SKM-1 (cell line): ENCODE measurements at regions not wholly inside any gene's neighbourhood (a gene's known extent, or its start where the extent isn't known, plus 50 kb on each side); places are given as distances from the start of the nearest gene placed in this dataset.

ENCODE experiments used
- DNase-seq: peaks from one replicate; lab custom pipeline; 2025; ENCODE audit not compliant: unreplicated experiment; lab: John Stamatoyannopoulos, UW

DNA sequence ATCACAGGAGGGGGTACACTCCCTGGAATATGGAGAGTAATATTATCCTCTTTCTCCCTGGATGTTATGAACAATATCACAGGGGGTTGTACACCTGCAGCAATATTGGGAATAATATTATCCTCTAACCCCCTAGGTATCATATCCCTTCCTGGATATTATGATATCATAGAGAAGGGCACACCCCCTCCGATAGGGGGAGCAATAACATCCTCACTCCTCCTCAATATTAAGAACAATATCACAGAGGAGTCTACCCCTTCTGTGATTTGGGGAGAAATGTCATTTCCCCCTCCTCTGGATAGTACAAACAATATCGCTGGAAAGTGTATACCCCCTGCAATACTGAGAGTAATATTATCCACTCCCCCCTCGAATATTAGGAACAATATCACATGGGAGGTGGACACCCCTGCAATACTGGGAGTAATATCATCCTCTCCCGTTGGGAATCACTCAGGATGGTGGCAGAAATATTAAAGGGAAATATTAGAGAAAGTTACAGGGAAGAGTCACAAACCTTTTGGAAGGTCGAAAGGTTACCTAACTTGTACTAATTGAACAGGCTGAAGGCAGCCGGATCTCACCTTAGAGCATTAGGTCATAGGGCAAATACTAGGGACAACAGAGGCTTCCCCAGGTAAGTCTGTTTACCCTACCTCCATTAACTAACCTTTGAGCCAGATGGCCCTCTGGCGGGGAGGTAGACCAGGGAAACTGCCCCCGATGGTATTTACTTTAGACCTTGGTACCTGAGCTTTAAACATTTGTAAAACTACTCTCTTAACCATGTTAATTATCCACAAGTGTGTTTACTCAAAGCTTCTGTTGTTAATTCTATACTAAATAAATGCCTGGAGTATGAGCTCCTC is 57.5 kb upstream of the FREM1 start:
- no peak for DNase-seq

DNA sequence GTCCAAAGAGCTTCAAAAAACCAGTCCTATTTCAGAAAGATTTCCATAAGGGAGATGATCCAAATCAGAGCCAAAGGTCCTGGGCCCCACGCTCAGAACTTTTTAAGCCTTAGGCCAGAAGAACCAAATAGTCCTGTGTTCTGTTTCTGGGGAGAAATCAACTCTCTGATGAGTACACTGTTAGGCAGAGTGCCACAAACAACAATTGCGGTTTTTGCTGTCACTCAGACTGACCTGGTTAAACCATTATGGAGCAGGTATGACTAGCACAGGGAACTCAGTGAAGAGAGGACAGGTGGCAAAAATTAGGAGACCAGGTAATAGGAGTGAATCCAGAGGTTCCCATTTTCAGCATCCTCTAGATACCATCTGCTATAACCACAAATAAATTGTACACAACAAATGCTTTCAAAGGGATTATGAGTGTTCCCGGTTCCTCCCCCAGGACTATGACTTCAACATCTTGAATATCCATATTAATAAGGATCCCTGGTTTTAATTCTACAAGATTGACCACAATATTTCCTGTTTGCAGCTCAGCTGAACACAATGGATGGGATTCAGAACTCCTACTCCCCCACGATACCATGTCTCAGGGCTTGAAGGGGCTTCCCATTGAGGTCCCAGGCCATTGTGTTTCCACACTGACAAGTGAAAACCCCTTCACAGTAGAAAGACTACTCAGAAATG is 52.1 kb upstream of the FREM1 start:
- DNase-seq: no peak

DNA sequence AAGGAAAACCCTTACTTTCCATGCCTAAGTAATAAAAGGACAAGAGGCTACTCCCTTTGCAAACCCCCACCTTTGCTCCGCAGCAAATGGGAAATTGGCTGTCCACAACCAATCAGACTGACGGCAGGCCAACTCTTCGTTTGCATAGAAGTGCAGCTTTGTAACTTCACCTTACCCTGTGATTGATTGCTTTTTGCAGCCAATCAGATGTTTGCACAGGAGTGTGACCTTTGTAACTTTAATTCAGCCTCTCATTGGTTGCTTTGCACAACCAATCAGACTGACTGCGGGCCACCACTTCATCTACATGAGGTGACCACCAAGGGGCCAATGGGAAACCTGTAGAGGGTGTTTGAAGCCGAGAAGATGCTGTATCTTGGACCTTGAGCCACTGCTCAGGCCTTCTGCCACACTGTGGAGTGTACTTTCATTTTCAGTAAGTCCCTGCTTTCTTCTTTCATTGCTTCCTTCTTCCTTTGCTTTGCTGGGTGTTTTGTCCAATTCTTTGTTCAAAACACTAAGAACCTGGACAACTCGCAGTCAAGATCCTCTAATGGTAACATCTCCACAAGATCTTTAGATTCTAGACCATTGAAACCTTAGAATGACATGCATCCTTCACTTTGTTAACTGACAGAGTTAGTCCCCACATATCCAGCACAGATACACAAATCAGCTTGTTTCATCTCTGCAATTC is 51.3 kb upstream of the FREM1 start:
- no peak for DNase-seq

DNA sequence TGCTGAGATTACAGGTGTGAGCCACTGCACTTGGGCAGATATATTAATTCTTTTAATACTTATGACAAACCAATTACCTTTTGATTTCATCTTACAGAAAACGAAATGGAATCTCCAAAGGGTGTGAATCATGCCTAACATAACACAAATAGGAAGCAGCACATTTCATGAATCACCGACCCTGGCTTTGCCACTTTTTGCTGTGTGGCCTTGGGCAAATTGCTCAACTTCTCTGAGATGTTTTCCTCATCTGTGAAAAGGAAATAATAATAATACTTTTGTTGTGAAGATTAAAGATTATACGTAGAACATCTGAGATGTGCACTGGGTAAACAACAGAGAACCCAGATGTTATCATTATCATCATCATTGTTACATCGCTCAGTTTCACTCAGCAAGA is 50.7 kb upstream of the FREM1 start:
- no peak for DNase-seq
